AG09309 (cell line): ENCODE measurements at regions not wholly inside any gene's neighbourhood (a gene's known extent, or its start where the extent isn't known, plus 50 kb on each side); places are given as distances from the start of the nearest gene placed in this dataset.

Source experiments
- DNase-seq: peaks from one replicate; pipeline ENCODE4 v3.0.0-alpha.2; 2010; ENCODE audit warnings: low read depth
- H3K4me3 ChIP-seq: 2 replicates; pipeline ENCODE4 v1.5.1; 2011; ENCODE audit warnings: mild to moderate bottlenecking, low read depth, low read length, moderate library complexity; ENCODE audit not compliant: control insufficient read depth
- TF ChIP-seq, protein P1 (sequence below): IDR thresholded peaks from 2 replicates; pipeline ENCODE4 v1.5.1; 2011; ENCODE audit warnings: mild to moderate bottlenecking, low read depth, low read length, inconsistent platforms; ENCODE audit not compliant: insufficient read depth, control insufficient read depth; ENCODE audit errors: missing control alignments

GRCh38 chr7:119802147-119802546 lies 470.8 kb upstream of the KCND2 start:
- no peak for DNase-seq
- TF ChIP-seq, protein P1, sequence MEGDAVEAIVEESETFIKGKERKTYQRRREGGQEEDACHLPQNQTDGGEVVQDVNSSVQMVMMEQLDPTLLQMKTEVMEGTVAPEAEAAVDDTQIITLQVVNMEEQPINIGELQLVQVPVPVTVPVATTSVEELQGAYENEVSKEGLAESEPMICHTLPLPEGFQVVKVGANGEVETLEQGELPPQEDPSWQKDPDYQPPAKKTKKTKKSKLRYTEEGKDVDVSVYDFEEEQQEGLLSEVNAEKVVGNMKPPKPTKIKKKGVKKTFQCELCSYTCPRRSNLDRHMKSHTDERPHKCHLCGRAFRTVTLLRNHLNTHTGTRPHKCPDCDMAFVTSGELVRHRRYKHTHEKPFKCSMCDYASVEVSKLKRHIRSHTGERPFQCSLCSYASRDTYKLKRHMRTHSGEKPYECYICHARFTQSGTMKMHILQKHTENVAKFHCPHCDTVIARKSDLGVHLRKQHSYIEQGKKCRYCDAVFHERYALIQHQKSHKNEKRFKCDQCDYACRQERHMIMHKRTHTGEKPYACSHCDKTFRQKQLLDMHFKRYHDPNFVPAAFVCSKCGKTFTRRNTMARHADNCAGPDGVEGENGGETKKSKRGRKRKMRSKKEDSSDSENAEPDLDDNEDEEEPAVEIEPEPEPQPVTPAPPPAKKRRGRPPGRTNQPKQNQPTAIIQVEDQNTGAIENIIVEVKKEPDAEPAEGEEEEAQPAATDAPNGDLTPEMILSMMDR, result no peak
- no peak overlapping the region for H3K4me3 ChIP-seq

DNA sequence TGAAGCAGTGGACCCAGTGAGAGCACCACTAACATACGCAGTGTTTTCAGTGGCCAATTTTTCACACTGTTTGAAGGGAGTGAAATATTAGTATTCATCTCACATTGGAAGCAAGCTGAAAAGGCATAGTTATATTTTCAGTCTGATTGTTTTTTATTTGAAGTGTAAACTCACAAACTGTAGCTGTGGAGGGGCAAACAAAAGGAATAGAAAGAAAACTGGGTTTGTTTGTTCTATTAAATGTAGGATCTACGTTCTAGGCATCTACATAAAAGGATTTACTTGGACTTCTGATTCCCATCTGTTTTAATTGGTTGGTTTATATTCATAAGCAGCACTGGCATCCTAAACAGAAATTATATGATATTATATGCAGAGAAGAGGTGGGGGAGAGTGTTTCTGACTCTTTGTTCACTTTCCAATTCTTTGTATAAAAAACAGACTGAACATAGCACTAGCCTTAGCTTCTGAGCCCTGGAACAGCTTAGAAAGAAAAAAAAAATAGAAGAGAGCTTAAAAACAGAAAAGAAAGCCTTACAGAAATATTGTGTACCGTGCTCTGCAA lies 447.8 kb upstream of the KCND2 start:
- no peak overlapping the region for H3K4me3 ChIP-seq
- DNase-seq, result no peak
- TF ChIP-seq, protein P1, result no peak

GRCh38 chr7:119826547-119826946 lies 446.4 kb upstream of the KCND2 start:
- DNase-seq, result no peak
- H3K4me3 ChIP-seq, result no peak overlapping the region
- TF ChIP-seq, protein P1, result no peak

GRCh38 chr7:119838444-119838843 lies 434.5 kb upstream of the KCND2 start:
- TF ChIP-seq, protein P1, result no peak
- no peak for DNase-seq
- no peak overlapping the region for H3K4me3 ChIP-seq

DNA sequence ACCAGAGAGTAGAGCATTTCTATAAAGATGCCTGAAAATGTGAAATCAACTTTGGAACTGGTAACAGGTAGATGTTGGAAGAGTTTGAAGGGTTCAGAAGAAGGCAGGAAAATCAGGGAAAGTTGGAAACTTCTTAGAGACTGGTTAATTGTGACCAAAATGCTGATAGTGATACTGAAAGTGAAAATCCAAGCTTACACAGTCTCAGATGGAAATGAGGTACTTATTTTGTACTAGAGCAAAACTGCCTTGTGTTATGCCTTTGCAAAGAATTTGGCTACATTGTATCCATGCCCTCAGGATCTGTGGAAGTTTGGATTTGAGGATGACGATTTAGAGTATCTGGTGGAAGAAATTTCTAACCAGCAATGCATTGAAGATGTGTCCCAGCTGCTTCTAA lies 430.6 kb upstream of the KCND2 start:
- TF ChIP-seq, protein P1, result no peak
- no peak overlapping the region for H3K4me3 ChIP-seq
- no peak for DNase-seq

- no peak overlapping the region for H3K4me3 ChIP-seq
- TF ChIP-seq, protein P1, result no peak
- DNase-seq, result no peak
Measured at GRCh38 chr7:119842786-119843185, 430.2 kb upstream of the KCND2 start.

DNA sequence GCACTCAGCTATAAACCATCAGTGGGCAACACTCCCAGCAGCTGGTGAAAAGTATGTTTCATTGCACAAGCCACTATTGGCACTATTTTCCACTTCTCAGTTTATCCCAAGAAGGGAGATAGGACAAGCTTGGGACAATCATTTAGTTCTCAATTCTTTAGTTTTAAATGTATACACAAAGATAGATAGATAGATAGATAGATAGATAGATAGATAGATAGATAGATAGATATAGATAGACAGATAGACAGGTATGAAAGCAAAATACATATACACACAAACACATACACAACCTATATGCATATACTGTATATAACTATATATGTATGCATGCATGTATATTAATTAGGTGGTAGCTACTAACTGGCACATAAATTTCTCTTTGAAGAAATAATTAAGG lies 411.6 kb upstream of the KCND2 start:
- H3K4me3 ChIP-seq, result no peak overlapping the region
- no peak for DNase-seq
- TF ChIP-seq, protein P1, result no peak
